PC-3 (cell line): ENCODE measurements at regions not wholly inside any gene's neighbourhood (a gene's known extent, or its start where the extent isn't known, plus 50 kb on each side); places are given as distances from the start of the nearest gene placed in this dataset.

Experiments used
- ATAC-seq: fragments of 200-7000 bp; cut with Tn5 transposase; 2 replicates; pipeline ENCODE4 v1.9.1; 2020; ENCODE audit warnings: mild to moderate bottlenecking, moderate library complexity
- BruUV-seq: library from RNA; stranded (reverse); fragments of 400-500 nt; replicated peaks from 2 replicates; lab custom pipeline; 2021; lab: Mats Ljungman, UMichigan
- CTCF ChIA-PET: fragments of 300-600 bp; sonication (Branson Sonifier 250); formaldehyde crosslinking; loops from one replicate; lab custom pipeline; 2022; ENCODE audit warnings: antibody characterized with exemption; lab: Charles Lee
- POLR2A ChIA-PET: fragments of 300-600 bp; sonication (Branson Sonifier 250); formaldehyde crosslinking; loops from one replicate; lab custom pipeline; 2022; ENCODE audit warnings: antibody characterized with exemption; ENCODE audit not compliant: unreplicated experiment; lab: Charles Lee
- DNase-seq: peaks from one replicate; pipeline ENCODE4 v3.0.0-alpha.2; 2015
- H2AFZ ChIP-seq: fragments of 300-600 bp; sonication (generic); 2 replicates; pipeline ENCODE4 v1.6.0; 2016; ENCODE audit warnings: antibody characterized with exemption, low read length
- H3F3A ChIP-seq: fragments of 300-600 bp; sonication (generic); one replicate; pipeline ENCODE4 v1.6.0; 2017; ENCODE audit warnings: antibody characterized with exemption, low read length, control low read depth, mild to moderate bottlenecking; ENCODE audit not compliant: unreplicated experiment
- H3K27ac ChIP-seq: fragments of 300-600 bp; sonication (generic); 2 replicates; pipeline ENCODE4 v1.5.1; 2016; ENCODE audit warnings: mild to moderate bottlenecking, low read length
- H3K27me3 ChIP-seq: fragments of 300-600 bp; sonication (generic); 2 replicates; pipeline ENCODE4 v1.6.1; 2016; ENCODE audit warnings: low read length, mixed read lengths
- H3K36me3 ChIP-seq: fragments of 300-600 bp; sonication (generic); 2 replicates; pipeline ENCODE4 v1.6.1; 2016; ENCODE audit warnings: low read depth, mixed run types, low read length, mixed read lengths
- H3K4me1 ChIP-seq: fragments of 300-600 bp; sonication (generic); 2 replicates; pipeline ENCODE4 v1.5.1; 2016; ENCODE audit warnings: low read length; ENCODE audit not compliant: insufficient read depth
- H3K4me2 ChIP-seq: fragments of 300-600 bp; sonication (generic); 2 replicates; pipeline ENCODE4 v1.6.0; 2016; ENCODE audit warnings: low read length
- H3K4me3 ChIP-seq: fragments of 300-600 bp; sonication (generic); 2 replicates; pipeline ENCODE4 v1.5.1; 2016; ENCODE audit warnings: mild to moderate bottlenecking, low read length, mixed read lengths
- H3K79me2 ChIP-seq: fragments of 300-600 bp; sonication (generic); 2 replicates; pipeline ENCODE4 v1.6.1; 2017; ENCODE audit warnings: low read length, mixed read lengths
- H3K9ac ChIP-seq: fragments of 300-600 bp; sonication (generic); 2 replicates; pipeline ENCODE4 v1.6.0; 2016; ENCODE audit warnings: mild to moderate bottlenecking, low read length
- H3K9me2 ChIP-seq: fragments of 300-600 bp; sonication (generic); replicated peaks from 2 replicates; pipeline ENCODE4 v1.6.1; 2016; ENCODE audit warnings: mixed run types, low read length, mixed read lengths
- H3K9me3 ChIP-seq: fragments of 300-600 bp; sonication (generic); 2 replicates; pipeline ENCODE4 v1.6.1; 2016; ENCODE audit warnings: low read length, mixed read lengths
- H4K20me1 ChIP-seq: fragments of 300-600 bp; sonication (generic); 2 replicates; pipeline ENCODE4 v1.6.1; 2016; ENCODE audit warnings: low read length, mixed read lengths
- CTCF ChIP-seq: fragments of 300-600 bp; sonication (generic); conservative IDR thresholded peaks from 2 replicates; pipeline ENCODE4 v1.5.1; 2017; ENCODE audit warnings: antibody characterized with exemption, low read depth, mild to moderate bottlenecking, low read length
- EZH2 ChIP-seq: fragments of 300-600 bp; sonication (generic); IDR thresholded peaks from one replicate; pipeline ENCODE4 v1.6.1; 2017; ENCODE audit warnings: antibody characterized with exemption, mild to moderate bottlenecking, low read length; ENCODE audit not compliant: unreplicated experiment
- EZH2phosphoT487 ChIP-seq: fragments of 300-600 bp; sonication (generic); IDR thresholded peaks from 2 replicates; pipeline ENCODE4 v1.6.1; 2018; ENCODE audit warnings: mild to moderate bottlenecking, antibody characterized with exemption, low read length, borderline replicate concordance
- intact Hi-C: fragments of 100-400 bp; cut with micrococcal nuclease; formaldehyde crosslinking; loops from 2 replicates; pipeline ENCODE4 v1.9.0; 2023

GRCh38 chr18:29313312-29313711 lies 1136.4 kb upstream of the CDH2 start:
- Histone ChIP-seq H3K79me2 (no peaks in the 10 kb centered on the region), H3K9ac (no peak overlapping the region), H2AFZ (no peak overlapping the region), H3K36me3 (no peaks in the 10 kb centered on the region), H3K27ac (no peak overlapping the region), H3K4me1 (no peaks in the 10 kb centered on the region), H3K27me3 (no peaks in the 10 kb centered on the region), H3K4me3 (no peak overlapping the region), H3F3A (no peaks in the 10 kb centered on the region), H3K4me2 (no peak overlapping the region), H4K20me1 (no peaks in the 10 kb centered on the region), H3K9me3 (no peaks in the 10 kb centered on the region), H3K9me2 (0 out of 2 replicates have a peak, but pooled peaks cover 4% of the 10 kb centered on the region)
- ChIA-PET CTCF (no interaction called here), POLR2A (no interaction called here)
- TF ChIP-seq EZH2 (no peak), EZH2phosphoT487 (no peak), CTCF (no peak)
- no peak for DNase-seq
- no TSS peak for BruUV-seq
- intact Hi-C loops = no loop called here
- no peak for ATAC-seq

- Histone ChIP-seq H3K4me3 (no peak overlapping the region), H3K4me2 (no peak overlapping the region), H3K9ac (no peak overlapping the region), H3K27me3 (no peaks in the 10 kb centered on the region), H3K27ac (no peak overlapping the region), H3K36me3 (no peaks in the 10 kb centered on the region), H4K20me1 (no peaks in the 10 kb centered on the region), H3K79me2 (no peaks in the 10 kb centered on the region), H3K9me3 (no peaks in the 10 kb centered on the region), H3K9me2 (0 out of 2 replicates have a peak, but pooled peaks cover 4% of the 10 kb centered on the region), H3K4me1 (no peaks in the 10 kb centered on the region), H2AFZ (no peak overlapping the region), H3F3A (no peaks in the 10 kb centered on the region)
- DNase-seq (no peak), ATAC-seq (no peak)
- TF ChIP-seq EZH2 (no peak), EZH2phosphoT487 (no peak), CTCF (no peak)
- intact Hi-C loops = no loop called here
- BruUV-seq = no TSS peak
- ChIA-PET POLR2A (no interaction called here), CTCF (no interaction called here)
Measured at GRCh38 chr18:29311580-29311979, 1134.7 kb upstream of the CDH2 start.

- Histone ChIP-seq H3K79me2 (no peaks in the 10 kb centered on the region), H3K4me2 (no peak overlapping the region), H2AFZ (no peak overlapping the region), H3K27ac (no peak overlapping the region), H3K9ac (no peak overlapping the region), H3K27me3 (no peaks in the 10 kb centered on the region), H3K9me2 (no peaks in the 10 kb centered on the region), H4K20me1 (no peaks in the 10 kb centered on the region), H3K36me3 (no peaks in the 10 kb centered on the region), H3K4me3 (no peak overlapping the region), H3K4me1 (no peaks in the 10 kb centered on the region), H3K9me3 (no peaks in the 10 kb centered on the region), H3F3A (no peaks in the 10 kb centered on the region)
- CTCF ChIA-PET = no interaction called here
- POLR2A ChIA-PET = no interaction called here
- TF ChIP-seq CTCF = no peak
- TF ChIP-seq EZH2 = no peak
- TF ChIP-seq EZH2phosphoT487 = no peak
- BruUV-seq = no TSS peak
- no peak for DNase-seq
- intact Hi-C loops = no loop called here
- ATAC-seq = no peak
Measured at GRCh38 chr18:29309366-29309765, 1132.4 kb upstream of the CDH2 start.
